GM04503 (cell line): ENCODE measurements at regions not wholly inside any gene's neighbourhood (a gene's known extent, or its start where the extent isn't known, plus 50 kb on each side); places are given as distances from the start of the nearest gene placed in this dataset.
"Not testable (repeated sequence)": the region's sequence is repeated elsewhere in the genome, so short reads cannot be mapped to it uniquely, and the experiment has no call there.

ENCODE experiments used
- DNase-seq: peaks from one replicate; pipeline ENCODE4 v3.0.0-alpha.2; 2012; ENCODE audit warnings: low read depth

DNA sequence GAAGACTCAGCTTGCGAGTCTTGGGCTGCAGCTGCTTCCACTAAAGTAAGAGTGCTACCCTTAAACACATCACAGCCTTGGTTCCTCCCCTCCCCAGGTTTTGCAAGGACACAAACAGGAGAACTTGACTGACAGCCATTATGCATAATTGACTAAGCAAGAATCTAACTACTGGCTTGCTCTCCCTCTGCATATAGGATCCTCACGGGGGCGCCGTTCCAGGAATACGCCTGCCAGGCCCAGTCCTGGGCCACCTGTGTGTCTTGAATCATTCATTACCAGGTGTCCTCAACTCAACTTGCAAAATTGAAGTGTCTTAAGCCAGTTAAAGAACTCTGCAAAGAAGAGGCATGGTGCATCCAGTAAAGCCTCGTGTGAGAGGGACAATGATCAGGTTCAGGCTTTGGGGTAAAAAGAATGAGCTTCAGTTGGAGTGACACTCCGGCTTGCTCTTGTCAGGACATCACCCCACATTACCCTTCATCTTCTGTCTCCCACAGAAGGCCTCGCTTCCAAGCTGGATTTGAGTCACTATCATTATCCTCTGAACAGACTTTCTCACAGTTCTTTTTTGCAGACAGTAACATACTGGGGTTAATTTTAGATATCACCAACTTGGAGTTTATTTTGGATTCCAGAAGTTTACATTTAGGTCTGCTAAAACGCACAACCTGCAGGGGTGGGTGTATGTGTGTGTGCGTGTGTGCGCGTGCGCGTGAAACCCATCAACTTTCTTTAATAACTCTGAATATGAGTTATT is 273.5 kb upstream of the HS3ST1 start:
- DNase-seq: no peak

GRCh38 chr4:11700751-11701226 is 272.1 kb upstream of the HS3ST1 start:
- no peak for DNase-seq

DNA sequence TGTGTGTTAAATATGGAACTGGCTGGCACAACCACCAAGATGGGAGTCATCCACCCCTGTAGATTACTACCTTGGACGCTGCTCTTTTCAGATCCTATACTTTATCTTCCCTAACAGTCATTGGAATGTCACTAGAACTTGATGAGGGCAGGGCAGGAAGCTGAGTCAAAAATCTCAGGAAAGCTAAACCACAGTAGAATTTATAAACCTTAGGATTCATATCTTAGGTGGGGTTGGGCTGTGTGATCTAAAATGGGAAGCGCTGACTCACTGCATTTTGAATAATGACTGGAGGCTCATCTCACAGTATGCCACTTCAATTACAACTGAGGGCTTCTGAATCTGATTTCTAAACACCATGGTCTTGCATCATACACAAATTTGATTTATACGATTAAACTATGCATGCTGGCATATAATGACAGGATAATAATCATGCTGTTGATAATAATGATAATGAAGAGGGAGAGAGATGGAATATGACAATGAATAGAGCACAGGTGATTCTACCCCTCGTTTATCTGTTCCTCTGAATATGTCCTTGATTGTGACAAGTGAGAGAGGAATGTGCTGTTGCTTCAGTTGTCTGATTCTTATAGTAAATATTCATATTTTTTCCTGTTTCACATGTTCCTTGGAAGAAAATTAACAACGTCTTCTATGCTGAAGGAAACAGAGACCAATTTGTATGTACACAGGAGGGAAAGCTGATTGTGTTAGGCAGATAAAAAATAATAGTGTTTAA is 270.3 kb upstream of the HS3ST1 start:
- DNase-seq: no peak

GRCh38 chr4:11698033-11698432 is 269.3 kb upstream of the HS3ST1 start:
- no peak for DNase-seq

- no peak for DNase-seq
Observed at GRCh38 chr4:11693693-11694092, 265.0 kb upstream of the HS3ST1 start.

- no peak for DNase-seq
Observed at GRCh38 chr4:11691236-11691635, 262.5 kb upstream of the HS3ST1 start.

DNA sequence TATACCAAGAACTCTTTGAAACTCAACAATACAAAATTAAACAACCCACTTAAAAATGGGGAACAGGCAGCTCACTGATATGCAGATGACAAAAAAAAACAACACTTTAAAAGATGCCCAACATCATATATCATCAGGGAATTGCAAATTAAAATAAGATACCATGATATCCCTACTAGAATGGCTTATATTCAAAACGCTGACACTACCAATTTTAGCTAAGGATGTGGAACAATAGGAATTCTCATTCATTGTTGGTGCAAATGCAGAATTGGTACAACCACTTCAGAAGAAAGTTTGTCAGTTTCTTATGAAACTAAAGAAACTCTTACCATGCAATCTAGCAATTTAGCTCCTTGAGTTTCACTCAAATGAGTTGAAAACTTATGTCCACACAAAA is 259.0 kb upstream of the HS3ST1 start:
- DNase-seq: no peak

DNA sequence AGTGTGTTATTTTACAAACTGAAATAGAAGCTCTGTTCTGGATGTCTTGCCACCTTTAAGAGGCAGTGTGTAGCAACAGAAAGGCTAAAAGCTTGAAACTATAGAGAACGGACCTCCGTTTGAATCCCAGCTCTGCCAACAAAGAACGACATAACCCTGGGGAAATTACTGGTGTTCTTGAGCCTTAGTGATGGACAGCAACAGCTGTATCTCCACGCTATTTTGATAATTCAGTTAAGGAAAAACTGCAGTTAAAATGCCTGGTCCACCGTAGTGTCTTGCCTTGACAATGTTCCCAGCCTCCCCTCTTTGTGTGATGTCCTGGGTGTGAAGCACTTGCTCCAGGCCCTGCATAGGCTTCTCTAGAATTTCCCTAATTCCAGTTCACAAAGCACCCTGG is 256.8 kb upstream of the HS3ST1 start:
- no peak for DNase-seq

- DNase-seq: no peak
Observed at GRCh38 chr4:11675051-11675800, 246.5 kb upstream of the HS3ST1 start.

GRCh38 chr4:11670304-11670703 is 241.6 kb upstream of the HS3ST1 start:
- no peak for DNase-seq

DNA sequence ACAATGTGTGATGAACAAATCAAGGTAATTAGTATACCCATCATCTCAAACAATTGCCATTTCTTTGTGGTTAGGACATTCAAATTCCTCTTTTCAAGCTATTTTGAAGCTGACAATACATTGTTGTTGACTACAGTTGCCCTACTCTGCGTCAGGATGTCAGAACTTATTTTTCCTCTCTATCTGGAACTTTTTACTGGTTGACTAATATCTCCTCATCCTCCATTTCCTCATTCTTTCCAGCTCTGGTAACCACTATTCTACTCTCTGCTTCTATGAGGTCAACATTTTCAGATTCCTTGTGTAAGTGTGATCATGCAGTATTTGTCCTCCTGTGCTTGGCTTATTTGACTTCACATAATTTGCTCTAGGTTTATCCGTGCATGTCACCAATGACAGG is 240.5 kb upstream of the HS3ST1 start:
- DNase-seq: no peak

- DNase-seq: no peak
Observed at GRCh38 chr4:11663114-11663513, 234.4 kb upstream of the HS3ST1 start.

- DNase-seq: no peak
Observed at GRCh38 chr4:11650801-11651596, 222.3 kb upstream of the HS3ST1 start.

DNA sequence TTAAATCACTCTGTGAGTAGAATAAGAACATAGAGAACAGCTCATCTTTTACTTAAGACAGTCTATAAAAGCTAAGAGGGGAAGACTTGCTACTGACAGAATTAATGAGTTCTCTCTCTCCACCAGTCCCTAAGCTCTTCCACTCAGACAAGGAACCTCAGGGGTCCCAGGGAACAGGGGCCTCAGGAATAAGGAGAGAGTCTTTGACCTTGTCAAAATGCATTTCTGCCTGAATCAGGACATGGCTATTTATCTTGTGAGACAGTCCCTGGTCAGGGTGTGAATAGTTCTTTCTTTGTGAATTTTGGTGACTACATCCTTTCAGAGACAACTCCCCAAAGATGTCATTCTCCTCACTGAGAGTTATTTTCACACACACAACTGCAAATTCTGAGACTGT is 218.7 kb upstream of the HS3ST1 start:
- DNase-seq: no peak

GRCh38 chr4:11643081-11643480 is 214.4 kb upstream of the HS3ST1 start:
- not testable (repeated sequence) for DNase-seq

DNA sequence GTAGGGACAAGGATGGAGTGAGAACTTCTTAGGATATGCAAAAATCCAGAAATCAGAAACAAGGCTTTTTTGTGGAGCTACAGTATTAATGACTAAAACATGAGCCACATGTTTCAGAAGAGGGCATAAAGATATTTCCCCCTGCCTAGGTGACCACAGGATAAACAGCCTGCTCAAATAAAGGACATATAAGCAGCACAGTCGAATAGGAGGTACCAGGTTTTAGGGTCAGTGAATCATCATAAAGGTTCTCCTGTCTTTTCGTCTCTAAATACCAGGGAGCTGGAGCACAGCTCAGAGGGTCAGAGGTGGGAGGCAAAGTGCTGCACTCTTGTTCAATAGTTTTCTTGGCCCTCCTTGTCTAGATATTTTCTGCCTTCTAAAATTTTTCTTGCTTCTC is 211.9 kb upstream of the HS3ST1 start:
- no peak for DNase-seq

DNA sequence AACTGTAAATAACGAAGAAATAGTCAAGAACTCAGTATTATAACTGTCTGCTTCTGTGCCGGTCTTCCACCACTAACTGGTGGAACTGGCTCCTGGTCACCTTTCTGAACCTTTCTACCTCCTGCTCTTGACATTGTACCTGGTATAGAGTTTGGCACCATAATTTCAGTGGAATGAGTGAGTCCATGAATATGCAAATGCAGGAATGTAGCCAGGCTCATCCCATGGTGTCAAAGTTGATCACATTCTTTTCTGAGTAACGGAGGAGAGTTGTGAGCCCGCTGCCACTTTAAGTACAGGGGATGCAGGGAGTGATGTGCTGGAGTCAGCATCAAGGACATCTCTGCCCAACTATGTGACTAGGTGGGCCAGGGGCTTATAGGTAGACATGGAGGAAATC is 207.9 kb upstream of the HS3ST1 start:
- DNase-seq: no peak

GRCh38 chr4:11636031-11636430 is 207.3 kb upstream of the HS3ST1 start:
- no peak for DNase-seq

GRCh38 chr4:11635342-11635741 is 206.6 kb upstream of the HS3ST1 start:
- no peak for DNase-seq

GRCh38 chr4:11634283-11634682 is 205.6 kb upstream of the HS3ST1 start:
- no peak for DNase-seq

GRCh38 chr4:11633430-11633829 is 204.7 kb upstream of the HS3ST1 start:
- no peak for DNase-seq

- DNase-seq: no peak
Observed at GRCh38 chr4:11632483-11632882, 203.8 kb upstream of the HS3ST1 start.
